Thyroid gland (tissue), 4 donors: ENCODE measurements at regions not wholly inside any gene's neighbourhood (a gene's known extent, or its start where the extent isn't known, plus 50 kb on each side); places are given as distances from the start of the nearest gene placed in this dataset.

Experiments
- CTCF ChIP-seq, 6 experiments: fragments of 200-600 bp in 3 of 6; fragments of 450-650 bp in 3 of 6; sonication (generic) in 3 of 6; IDR thresholded peaks; one replicate each; pipeline ENCODE4 v1.5.1; 2016 to 2019; ENCODE audit warnings: antibody characterized with exemption in 6 of 6, mild to moderate bottlenecking in 2 of 6, inconsistent platforms in 1 of 6, moderate library complexity in 1 of 6
- POLR2A ChIP-seq, 2 donors: fragments of 450-650 bp; IDR thresholded peaks; one replicate each; pipeline ENCODE4 v1.6.1; 2017; ENCODE audit warnings: antibody characterized with exemption in 2 of 2, mild to moderate bottlenecking in 2 of 2, moderate library complexity in 1 of 2

- TF ChIP-seq CTCF (IDR thresholded peaks at IDR 0.05) (no peak), POLR2A (IDR thresholded peaks at IDR 0.05) (no peak)
Observed at GRCh38 chr16:87121816-87122215, 195.4 kb downstream of the C16orf95 start.
